Spleen (tissue), 7 donors: ENCODE measurements at regions not wholly inside any gene's neighbourhood (a gene's known extent, or its start where the extent isn't known, plus 50 kb on each side); places are given as distances from the start of the nearest gene placed in this dataset.

Experiments used
- POLR2A ChIP-seq, 3 donors: fragments of 450-650 bp; IDR thresholded peaks; one replicate each; pipeline ENCODE4 v1.5.1; 2017; ENCODE audit warnings: antibody characterized with exemption in 3 of 3, mild to moderate bottlenecking in 1 of 3
- POLR2AphosphoS5 ChIP-seq, 3 donors: sonication (generic); formaldehyde crosslinking; IDR thresholded peaks; one replicate each; pipeline ENCODE4 v1.5.1; 2017; ENCODE audit warnings: antibody characterized with exemption in 3 of 3
- TF ChIP-seq, protein P1 (sequence below), 11 experiments: fragments of 200-600 bp in 7 of 11; fragments of 450-650 bp in 4 of 11; sonication (generic) in 4 of 11; IDR thresholded peaks in 8 of 11; conservative IDR thresholded peaks in 3 of 11; 1 replicate in 7 of 11; 2 replicates in 4 of 11; pipeline versions ENCODE4 v1.4.0 to v1.8.0; 2016 to 2021; ENCODE audit warnings: antibody characterized with exemption in 11 of 11, inconsistent platforms in 4 of 11, mild to moderate bottlenecking in 1 of 11
- donor health status: DM: no; HTN: no; CAD: no; lungs with moderate emphysema.
- donor health status: DM: no; HTN: no; CAD: no.
- donor health status: DM: no; HTN: no; CAD: no.

- no peak for TF ChIP-seq POLR2AphosphoS5 (IDR thresholded peaks at IDR 0.05)
- no peak for TF ChIP-seq POLR2A (IDR thresholded peaks at IDR 0.05)
- TF ChIP-seq, protein P1, sequence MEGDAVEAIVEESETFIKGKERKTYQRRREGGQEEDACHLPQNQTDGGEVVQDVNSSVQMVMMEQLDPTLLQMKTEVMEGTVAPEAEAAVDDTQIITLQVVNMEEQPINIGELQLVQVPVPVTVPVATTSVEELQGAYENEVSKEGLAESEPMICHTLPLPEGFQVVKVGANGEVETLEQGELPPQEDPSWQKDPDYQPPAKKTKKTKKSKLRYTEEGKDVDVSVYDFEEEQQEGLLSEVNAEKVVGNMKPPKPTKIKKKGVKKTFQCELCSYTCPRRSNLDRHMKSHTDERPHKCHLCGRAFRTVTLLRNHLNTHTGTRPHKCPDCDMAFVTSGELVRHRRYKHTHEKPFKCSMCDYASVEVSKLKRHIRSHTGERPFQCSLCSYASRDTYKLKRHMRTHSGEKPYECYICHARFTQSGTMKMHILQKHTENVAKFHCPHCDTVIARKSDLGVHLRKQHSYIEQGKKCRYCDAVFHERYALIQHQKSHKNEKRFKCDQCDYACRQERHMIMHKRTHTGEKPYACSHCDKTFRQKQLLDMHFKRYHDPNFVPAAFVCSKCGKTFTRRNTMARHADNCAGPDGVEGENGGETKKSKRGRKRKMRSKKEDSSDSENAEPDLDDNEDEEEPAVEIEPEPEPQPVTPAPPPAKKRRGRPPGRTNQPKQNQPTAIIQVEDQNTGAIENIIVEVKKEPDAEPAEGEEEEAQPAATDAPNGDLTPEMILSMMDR (IDR thresholded peaks at IDR 0.05 in 8 of 11, conservative IDR thresholded peaks at IDR 0.05 in 3 of 11) = no peak
Measured at GRCh38 chr9:81363916-81364480, 325.3 kb downstream of the TLE1 start.
